HG03064 (cell line): ENCODE measurements at regions not wholly inside any gene's neighbourhood (a gene's known extent, or its start where the extent isn't known, plus 50 kb on each side); places are given as distances from the start of the nearest gene placed in this dataset.
"Not testable (repeated sequence)": the region's sequence is repeated elsewhere in the genome, so short reads cannot be mapped to it uniquely, and the experiment has no call there.

ENCODE experiments used
- ATAC-seq: cut with Tn5 transposase; IDR thresholded peaks from one replicate; pipeline ENCODE4 v1.9.1; 2021; ENCODE audit warnings: low read depth; ENCODE audit not compliant: unreplicated experiment

DNA sequence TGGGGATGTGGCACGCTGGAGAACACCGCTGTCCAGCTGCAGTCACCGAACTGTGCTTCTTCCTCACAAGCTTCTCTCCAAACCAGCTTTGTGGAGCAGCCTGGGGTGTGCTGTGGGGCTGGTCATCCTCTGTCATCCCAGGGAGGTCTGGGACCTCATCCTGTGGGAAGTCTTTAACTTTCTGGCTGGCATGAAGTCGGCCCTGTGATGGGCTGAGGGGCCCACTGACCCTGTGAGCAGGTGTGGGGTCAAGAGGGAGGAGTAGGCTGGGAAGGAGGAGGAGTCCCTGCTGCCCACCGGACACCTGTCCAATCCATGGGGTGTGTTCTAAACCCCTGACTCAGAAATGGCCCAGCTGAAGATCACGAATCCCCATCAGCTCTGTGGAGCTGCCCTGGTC lies 136.2 kb upstream of the SHH start:
- ATAC-seq, result no peak

DNA sequence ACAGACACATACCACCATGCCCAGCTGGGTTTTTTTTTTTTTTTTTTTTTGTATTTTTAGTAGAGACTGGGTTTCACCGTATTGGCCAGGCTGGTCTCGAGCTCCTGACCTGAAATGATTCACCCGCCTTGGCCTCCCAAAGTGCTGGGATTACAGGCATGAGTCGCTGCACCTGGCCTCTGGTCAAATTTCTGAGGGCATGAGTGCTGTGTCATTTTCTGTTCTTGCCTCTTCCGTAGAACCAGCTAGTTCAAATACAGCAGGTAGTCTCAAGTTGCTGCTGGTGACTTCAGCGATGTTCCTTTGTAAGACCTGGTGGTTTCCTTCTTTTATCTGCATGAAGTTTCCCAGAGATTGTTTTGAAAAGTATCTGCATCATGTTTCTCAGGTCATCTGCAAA lies 134.8 kb upstream of the SHH start:
- ATAC-seq, result no peak

DNA sequence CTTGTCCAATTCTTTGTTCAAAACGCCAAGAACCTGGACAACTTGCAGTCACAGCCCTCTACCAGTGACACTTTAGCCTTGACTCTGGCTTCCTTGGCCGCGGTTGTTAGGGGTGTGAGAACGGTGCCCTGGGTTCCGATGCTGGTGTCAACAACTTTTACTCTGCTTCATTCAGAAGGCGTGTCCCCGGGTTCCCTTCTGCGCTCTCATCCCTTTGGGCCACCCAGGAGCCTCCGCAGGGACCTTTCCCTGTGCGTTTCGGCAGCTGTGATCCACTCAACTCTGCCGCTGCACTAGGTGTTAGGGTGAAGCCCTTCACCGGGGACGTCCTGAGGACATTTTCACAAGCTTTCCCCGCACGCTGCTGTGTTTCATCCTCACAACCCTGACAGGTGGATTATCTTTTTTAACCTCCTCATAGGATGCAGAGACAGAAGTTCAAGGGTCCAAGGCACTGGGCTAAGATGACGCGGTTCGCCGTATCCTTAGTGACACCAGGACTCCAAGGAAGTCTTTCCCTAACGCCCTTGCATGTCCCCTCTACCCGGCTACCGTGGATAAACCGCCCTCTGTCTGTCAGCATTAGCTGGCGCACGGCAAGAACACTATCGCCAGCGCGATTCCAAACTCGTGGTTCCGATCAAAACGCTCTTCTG lies 133.5 kb upstream of the SHH start:
- no peak for ATAC-seq

DNA sequence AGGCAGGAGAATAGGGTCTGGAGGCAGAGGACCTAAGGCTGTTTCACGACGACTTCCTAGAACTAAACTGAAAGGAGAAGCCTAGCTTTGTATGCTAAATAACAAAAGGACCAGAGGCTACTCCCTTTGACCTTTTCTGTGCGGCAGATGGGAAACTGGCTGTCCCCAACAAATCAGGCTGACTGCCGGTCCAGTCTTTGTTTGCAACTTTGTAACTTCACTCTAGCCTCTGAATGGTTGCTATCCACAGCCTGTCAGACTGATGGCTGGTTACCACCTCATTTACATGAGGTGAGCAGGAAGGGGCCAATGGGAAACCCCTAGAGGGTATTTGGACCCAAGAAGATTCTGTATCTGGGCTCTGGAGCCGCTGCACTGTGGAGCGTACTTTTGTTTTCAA lies 132.6 kb upstream of the SHH start:
- ATAC-seq, result no peak

DNA sequence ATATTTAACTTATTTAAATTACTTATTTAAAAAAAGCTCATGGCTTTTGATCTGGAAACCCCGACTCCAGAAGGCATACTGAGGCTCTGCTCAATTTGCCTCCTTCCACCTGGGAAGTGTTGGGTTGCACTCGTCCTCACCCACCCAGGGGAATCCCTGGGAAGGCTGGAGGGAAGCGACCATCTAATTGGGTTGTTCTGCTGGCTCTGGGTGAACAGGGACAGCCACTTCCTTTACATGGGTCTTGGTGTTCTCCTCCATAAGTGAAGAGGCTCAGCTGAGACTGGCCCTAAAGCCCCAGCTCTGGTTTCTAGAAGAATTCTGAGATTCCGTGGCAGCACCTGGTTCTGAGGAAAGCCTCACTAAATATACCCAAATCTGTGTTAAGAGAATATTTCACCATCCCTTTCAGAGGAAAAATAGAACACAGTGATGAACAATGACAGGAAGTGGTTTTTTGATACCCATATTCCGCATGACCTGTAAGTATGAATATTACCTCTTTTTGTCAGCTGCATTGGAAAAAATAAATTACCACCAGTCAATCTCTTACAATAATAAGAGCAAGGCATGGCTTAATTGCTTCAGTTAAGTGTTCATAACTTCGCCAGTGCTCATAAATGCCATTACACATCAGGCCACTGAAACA lies 131.1 kb upstream of the SHH start:
- no peak for ATAC-seq

DNA sequence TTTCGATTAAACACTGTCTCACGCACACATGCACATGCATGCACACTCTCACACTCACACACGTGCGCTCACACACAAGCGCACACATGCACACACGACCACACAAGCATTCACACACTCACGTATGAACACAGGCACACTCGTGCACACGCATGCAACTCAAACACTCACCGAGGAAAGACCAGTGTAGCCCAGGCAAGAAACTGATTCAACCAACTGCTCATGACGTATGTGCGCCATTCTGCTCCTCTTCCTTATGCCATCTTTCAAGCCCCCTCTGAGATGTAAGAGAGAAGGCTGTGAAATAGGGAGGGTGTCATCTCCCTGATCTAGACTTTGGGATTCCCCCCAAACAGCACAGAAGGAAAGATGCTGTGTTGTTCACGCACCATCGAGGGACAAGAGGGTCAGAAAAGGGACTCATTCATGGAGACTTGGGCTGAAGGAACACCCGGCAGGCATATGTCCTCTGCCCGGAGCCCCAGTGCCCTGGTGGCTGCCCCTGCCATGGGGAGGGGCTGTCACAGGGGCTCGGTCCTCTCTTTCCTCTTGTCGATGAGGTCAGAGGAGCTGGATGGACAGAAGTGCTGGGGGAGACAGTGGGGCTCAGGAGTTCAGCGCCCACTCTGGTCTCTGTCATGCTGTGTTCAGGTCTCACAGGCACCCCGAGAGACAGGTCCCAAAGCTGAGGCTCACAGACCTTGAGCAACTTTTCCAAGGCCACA lies 130.1 kb upstream of the SHH start:
- no peak for ATAC-seq

DNA sequence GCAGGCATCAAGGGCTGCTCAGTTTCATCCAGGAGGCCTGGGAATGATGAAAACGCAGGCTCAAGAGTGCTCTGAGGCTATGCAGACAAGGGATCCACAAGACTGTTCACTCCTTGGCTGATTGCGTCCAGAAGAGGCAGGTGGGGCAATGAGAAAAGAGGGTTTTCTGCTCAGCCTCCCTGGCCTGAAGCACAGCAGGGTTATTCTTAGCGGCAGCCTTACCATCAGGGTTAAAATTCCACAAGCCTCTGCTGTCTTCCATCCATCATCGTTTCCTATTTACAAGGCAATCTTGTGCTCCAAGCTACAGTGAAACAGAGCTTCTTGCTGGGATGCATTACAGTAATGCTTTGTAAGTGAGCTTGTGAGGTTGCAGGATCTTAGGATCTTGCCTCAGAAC lies 129.4 kb upstream of the SHH start:
- no peak for ATAC-seq

DNA sequence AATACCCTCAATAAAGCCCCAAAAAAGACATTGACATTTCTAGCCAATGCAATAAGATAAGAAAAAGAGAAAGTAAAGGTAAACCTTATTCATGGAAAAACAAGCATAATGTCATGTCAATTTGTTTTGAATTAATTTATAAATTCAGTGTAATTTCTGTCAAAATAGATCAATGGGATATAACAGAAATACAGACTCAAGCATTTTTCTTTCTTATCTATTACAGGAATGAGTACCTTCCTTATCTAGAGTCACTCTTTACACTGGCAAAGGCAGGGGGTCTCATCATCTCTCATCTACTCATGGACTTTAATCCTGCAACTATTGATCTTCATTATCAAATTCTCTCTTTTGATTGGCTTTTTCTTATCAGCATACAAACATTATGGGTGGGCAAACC lies 127.1 kb upstream of the SHH start:
- no peak for ATAC-seq

DNA sequence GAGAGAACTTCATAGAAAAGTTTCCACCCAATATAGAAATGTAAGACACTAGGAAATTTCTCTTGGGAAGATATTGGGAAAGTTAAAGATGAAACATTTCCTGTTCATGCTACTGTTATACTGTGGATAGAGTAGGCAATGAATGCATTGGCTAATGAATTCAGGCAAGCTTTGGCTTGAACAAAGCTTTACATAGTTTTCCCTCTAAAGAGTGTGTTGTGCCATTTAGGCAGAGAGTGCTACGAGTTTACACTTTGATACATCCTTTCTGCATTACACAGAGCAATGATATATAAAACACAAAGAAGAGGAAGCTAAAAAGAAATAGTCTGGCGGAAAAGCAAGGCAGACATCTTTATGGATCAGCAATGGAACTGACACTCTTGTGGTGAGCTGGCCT lies 125.9 kb upstream of the SHH start:
- no peak for ATAC-seq

DNA sequence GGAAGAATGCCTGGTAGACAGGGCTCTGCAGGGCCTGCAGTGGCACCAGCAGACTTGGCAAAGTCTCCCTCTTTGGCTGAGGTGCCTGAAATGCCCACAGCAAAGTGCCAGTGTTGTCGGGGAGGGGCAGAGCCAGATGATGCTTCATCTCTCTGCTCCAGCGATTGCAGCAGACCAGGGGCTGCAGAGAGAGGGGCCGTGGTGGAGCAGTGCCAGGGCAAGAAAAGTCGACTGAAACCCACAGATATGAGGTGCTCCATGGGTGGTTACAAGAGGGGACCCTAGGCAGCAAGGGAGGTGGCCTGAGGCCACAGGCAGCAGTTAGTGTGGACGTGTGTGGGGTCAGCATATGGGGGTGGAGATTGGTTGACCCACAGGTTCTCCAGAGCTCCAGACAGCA lies 123.5 kb upstream of the SHH start:
- no peak for ATAC-seq

DNA sequence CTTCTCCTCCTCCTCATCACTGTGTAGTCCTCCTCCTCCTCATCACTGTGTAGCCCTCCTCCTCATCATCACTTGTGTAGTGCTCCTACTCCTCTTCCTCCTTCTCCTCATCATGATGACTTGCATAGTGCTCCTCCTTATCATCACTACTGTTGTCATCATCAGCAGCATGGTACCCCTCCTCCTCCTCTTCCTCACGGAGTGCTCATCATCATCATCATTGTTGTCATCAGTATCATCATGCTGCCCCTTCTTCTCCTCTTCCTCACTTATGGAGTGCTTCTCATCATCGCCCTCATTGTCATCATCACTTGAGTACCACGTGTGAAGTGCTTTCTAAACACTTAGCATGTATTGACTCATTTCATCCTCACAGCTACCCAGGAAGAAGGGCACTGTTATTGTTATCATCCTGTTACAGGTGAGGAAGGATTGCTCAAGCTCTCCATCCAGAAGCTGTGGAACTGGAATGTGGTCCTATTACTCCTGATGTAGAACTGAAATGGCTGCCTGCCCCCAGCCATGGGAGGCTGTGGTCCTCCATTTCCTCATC lies 122.8 kb upstream of the SHH start:
- no peak for ATAC-seq

DNA sequence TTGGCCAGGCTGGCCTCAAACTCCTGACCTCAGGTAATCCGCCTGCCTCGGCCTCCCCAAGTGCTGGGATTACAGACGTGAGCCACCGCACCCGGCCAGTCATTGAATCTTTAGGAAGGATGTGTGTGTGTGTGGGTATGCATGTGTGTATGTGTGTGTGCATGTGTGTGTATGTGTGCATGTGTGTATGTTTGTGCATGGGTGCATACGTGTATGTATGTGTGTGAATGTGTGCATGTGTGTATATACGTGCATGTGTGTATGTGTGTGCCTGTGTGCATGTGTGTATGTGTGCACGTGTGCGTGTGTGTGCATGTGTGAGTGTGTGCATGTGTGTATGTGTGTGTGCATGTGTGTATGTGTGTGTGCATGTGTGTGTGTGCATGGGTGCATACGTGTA lies 120.1 kb upstream of the SHH start:
- not testable (repeated sequence) for ATAC-seq

DNA sequence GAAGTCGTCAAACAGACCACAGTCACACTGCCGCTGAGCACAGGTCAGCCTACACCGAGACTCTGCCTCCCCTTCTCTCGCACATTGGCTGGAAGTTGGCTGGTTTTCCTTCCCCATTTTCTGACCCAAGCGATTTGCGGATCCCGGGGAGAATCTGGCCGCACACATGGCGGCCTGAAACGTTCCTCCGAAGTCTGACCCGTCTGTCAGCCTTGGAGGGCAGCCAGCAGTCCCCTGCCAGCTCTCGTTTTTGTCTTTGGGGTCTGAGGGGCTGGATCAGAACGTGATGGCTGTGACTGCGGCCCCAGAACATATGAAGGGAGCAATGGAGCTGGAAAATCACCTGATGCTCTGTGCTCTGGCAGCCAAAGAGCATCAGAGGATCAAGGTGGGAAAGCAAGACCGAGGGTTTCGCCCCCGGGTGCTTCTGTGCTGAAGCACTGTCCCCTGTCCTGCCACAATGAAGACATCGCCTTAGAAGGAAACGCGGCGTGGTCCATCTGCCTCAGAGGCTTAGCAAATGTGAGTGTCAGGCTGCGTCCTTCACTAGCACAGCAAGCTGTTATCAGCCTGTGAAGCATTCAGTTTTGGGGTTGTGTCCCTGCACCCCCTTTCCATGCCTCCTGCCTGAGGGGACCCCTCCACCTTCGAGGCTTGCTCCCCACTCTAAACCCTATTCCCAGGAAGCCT lies 119.3 kb upstream of the SHH start:
- no peak for ATAC-seq

DNA sequence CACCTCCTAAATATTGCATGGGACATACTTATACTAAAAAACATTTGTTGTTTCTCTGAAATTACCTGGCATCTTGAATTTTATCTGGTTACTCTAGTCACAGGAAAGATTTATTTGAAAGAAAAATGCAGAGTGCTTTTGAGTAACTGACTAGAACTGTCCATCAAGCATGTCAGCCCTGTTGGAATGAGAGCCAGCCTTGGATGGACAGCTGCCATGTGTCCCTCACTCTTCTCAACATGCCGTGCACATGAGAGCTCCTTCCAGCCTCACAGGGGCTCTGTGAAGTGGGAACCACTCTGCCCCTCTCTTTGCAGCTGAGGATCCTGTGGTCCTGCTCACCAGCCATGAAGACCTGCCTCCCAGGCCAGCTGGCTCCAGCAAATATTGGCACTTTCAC lies 118.3 kb upstream of the SHH start:
- ATAC-seq, result no peak

DNA sequence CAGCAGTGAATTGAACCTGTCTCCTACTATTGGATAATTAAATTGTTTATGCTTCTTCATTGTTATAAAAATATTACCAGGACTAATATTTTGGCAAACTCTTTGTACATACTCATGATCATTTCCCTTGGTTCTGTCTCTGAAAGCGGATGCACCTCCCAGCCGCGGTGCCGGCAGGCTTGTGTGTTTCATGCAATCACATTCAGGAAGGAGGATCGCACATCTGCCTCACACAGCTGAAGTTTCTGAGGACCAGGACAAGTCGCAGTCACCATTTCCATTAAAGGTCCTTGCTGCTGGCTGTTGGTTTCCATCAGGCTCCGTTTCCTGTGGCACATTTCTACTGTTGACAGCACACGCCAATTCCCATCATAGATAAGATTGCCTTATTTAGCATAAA lies 117.8 kb upstream of the SHH start:
- no peak for ATAC-seq

DNA sequence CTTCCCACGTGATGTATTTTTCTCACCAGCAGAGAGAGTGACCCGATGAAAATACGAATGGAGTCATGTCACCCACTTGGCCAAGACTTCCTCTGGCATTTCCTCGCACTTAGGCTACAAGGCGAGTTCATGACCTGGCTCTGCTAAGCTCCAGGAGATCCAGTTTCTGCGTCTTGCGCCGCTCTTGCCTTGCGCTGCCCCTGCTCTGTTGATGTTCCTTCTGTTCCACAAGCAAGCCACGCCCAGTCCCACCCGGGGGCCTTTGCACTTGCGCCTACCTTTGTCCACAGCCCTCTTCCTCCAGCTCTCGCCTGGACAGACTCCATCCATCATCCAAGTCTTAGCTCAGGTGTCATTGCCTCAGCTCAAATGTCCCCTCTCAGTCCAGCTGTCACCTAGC lies 116.3 kb upstream of the SHH start:
- ATAC-seq, result no peak

DNA sequence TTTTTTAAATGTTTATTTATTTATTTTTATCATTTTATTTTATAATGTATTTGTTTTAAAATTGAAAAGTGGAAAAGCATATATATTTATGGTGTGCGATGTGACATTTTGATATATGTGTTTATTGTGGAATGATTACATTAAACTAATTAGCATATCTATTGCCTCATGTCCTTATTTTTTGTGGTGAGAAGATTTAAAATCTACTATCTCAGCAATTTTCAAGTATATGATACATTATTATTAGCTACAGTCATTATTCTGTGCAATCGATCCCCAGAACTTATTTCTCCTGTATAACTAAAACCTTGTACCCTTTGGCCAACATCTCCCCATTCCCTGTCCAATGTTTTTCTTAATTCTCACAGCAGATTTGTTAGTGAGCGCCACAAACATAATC lies 115.6 kb upstream of the SHH start:
- no peak for ATAC-seq

DNA sequence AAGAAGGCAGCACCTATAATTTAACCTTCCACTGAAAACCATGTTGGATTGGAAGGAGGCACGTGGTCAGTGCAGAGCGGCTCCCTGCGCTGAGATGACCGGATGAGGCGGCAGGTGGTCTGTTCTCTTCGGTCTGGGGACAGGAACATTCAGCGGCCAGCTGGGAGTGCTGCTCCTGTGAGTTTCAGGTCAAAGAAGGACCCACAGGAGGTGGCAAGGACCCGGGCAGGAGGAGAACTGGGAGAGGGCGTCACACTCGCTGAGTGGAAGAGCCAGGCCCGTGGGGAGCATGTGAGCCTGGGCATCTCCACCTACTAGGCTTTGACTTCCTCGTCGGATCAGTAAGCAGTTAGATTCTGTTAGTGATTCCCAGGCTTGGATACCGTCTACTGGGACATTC lies 113.4 kb upstream of the SHH start:
- no peak for ATAC-seq

DNA sequence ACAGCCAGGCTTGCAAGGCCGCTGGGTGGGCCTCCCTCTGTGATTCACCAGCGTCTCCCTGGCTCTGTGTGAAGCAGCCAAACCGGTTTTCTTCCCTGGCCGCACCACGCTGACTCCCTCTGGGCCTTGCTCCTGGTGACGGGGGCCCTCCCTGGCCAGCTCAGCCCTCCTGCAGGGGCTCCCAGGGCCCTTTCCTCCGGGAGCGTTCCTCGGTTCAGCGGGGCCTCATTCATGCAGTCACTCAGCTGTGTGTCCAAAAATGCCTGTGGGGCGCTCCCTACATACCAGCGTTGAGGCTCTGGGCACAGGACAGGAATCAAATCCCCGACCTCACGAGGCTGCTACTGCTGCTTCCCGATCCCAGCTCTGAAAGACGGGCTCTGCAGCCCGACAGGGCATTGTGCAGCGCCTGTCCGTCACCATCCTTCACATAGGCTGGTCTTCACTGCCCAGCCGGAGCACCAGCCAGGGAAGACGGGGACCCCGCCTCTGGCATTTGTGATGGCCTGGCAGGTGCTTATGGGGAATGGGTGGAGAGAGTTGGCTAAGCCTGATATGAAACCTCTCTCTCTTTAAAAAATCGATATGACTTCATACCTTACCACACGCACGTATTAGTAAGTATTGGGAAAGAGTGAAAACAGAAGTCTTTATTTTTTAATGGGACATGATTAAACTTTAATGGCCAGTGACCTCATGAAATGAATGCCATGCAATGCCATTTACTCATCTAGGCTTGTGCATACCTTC lies 110.0 kb upstream of the SHH start:
- ATAC-seq, result no peak

DNA sequence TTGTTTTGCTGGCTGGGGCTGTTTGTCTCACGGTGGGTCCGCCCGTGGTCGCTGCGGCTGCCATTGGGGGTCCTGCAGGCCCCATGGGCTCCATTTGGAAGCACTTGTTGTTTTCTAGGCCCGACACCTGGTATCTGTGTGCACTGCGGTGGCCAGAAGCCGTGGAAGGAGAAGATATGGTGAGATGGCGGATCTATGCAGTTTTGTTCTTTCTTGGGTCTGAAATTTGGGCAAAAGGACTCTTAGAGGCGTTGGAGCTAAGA lies 109.5 kb upstream of the SHH start:
- ATAC-seq, result no peak
